NCI-H1417 treated with DMSO at 0.1 percent for 48 hours (cell line): ENCODE measurements at regions not wholly inside any gene's neighbourhood (a gene's known extent, or its start where the extent isn't known, plus 50 kb on each side); places are given as distances from the start of the nearest gene placed in this dataset.
A peak's percentile ranks its signal among the peaks of the same experiment; 100 is the strongest.
"Not testable (repeated sequence)": the region's sequence is repeated elsewhere in the genome, so short reads cannot be mapped to it uniquely, and the experiment has no call there.

Source experiments
- DNase-seq: peaks from one replicate; lab custom pipeline; 2025; lab: John Stamatoyannopoulos, UW

DNA sequence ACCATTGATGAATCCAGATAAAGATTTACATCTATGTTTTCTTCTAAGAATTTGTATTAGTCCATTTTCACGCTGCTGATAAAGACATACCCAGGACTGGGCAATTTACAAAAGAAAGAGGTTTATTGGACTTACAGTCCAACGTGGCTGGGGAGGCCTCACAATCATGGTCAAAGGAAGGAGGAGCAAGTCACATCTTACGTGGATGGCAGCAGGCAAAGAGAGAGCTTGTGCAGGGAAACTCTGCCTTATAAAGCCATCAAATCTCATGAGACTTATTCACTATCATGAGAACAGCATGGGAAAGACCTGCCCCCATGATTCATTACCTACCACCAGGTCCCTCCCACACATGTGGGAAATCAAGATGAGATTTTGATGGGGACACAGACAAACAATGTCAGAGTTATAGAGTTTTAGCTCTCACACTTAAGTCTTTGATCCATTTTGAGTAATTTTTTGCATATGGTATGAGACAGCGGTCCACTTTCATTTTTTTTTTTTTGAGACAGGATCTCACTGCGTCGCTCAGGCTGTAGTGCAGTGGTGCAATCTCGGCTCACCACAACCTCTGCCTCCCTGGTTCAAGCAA, 53.5 kb upstream of the JADE2 start:
- not testable (repeated sequence) for DNase-seq

DNA sequence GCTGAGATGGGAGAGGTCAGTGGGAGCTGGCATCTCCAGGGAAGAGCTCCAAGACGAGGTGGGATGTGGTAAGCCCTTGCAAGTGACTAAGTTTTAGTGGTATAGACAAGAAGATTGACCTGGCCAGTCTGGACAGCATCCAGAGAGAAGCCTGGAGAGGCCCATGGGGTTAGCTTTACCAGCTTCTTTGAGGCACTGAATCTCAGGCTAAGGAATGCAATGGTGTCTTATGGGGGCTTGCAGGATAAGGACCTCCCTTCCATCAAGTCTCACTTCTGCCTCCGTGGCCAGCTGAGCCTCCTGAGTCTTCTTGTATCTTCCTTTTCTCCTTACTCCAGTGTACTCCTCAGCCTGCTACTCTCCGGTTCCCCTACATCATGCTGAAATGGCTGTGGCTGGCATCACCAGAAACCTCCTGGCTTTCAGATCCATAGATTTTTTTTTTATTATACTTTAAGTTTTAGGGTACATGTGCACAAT, 56.5 kb upstream of the JADE2 start:
- DNase-seq, result no peak

GRCh38 chr5:134467231-134467630, 55.5 kb upstream of the CDKN2AIPNL start:
- no peak for DNase-seq

DNA sequence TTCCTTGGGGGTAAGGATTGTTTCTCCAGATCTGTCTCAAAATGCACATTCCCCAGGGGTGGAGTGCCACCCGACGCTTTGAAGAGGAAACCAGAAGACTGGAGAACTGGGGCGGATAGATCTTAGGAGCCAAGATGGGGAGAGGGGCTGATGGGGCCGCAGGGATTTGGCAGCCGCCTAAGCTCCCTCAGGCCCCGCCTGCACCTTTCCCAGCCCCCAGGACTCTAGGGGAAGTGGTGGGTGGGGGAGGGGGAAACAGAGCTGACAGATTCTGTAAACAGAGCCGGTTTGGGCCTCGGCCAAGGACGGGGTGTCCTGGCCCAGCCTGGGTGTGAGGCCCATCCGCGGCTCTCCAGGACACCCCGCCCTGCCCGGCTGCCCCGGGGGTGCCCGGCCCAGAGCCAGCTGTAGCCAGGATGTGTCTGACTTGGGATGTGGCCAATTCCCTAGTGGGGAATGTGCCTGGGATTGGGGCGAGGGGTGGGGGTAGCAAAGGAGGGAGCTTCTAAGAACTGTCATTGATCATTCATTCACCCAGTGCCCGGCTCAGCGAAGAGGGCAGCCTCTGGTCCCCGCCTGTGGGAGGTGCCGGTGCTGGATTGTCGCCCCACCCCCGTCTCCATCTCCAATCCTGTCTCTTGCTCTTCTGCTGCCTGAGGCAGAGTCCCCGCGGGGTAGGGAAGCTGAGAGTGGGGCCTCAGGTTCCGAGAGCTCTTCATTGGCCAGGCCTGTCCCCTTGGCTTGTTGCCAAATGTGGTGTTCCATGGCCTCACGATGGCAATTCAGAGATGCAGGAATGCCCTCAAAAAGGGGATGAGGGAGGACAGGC, 54.8 kb upstream of the CDKN2AIPNL start:
- peak; percentile 14 for DNase-seq

GRCh38 chr5:134465816-134466240, 54.1 kb upstream of the CDKN2AIPNL start:
- DNase-seq, result peak; percentile 1

- no peak for DNase-seq
Measured at GRCh38 chr5:134464988-134465815, 53.5 kb upstream of the CDKN2AIPNL start.

DNA sequence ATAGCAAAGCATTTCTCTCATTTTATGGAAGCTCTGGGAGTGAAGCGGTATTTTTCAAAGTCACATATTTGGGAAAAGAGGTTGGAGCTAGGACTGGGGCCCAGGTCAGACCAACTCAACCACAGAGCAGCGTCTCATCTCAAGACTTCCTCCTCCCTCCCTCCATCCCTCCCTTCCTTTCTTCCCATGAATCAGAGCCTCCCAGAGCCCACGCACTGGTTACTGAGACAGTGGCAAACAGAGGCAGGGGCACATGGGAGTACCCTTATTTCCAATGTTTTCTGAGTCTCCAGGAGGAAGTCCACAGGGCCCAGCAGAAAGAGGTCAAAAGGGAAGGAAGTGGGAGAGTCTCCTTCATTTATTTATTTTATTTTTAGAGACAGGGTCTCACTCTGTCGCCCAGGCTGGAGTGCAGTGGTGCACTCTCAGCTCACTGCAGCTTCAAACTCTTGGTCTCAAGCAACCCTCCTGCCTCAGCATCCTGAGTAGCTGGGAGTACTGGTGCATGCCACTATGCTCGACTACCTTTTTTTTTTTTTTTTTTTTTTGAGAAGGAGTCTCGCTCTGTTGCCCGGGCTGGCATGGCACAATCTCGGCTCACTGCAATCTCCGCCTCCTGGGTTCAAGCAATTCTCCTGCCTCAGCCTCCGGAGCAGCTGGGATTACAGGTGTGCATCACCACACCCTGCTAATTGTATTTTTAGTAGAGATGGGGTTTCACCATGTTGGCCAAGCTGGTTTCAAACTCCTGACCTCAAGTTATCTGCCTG, 52.5 kb upstream of the CDKN2AIPNL start:
- DNase-seq, result no peak

GRCh38 chr5:134463176-134463720, 51.6 kb upstream of the CDKN2AIPNL start:
- DNase-seq, result no peak

DNA sequence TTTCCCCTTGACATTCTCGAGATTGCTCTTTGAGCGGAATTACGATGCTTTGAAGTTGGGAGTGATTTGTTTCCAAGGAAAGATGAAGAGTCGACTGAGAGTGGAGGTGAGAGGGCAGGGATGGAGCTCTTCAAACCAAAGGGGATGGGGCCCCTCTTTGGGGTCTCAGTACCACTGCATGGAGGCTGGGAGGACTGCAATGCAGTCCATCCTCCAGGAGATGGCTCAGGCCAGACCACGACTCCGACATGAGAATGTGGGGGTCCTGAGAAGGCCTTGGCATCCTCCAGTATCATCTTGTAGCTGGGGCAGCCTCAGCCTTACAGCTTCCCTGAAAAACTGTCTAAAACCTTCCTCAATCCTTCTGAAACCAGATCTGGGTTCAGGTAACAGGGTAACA, 51.1 kb upstream of the CDKN2AIPNL start:
- no peak for DNase-seq

DNA sequence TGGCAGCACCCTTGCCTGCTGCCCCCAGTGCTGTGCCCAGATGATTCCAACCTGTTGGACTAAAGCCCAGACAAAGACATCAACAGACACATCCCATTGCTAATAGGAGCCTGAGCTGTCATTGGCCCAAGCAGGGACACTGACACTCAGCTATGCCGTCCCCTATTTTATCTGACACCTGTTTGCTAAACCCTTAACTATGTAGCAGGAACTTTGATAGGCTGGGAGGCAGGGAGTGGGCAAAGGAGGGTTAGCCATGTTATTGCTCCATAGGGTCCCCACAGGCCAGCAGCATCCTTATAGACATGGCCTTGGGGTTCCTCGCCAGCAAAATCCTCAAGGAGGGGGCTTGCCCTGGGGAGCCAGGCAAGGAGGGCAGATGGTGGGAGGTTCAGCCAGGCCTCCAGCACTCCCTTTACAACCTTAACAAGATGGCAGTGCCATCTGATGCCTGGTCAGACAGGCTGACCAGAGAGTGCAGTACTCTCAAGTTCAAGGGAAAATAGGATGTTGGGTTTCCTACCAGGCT, 50.4 kb upstream of the CDKN2AIPNL start:
- DNase-seq, result no peak
